Endothelial cell of umbilical vein (primary cell): ENCODE measurements at regions not wholly inside any gene's neighbourhood (a gene's known extent, or its start where the extent isn't known, plus 50 kb on each side); places are given as distances from the start of the nearest gene placed in this dataset.

Source experiments
- BruUV-seq: library from RNA; stranded (reverse); fragments of 400-500 nt; replicated peaks from 2 replicates; lab custom pipeline; 2021; lab: Mats Ljungman, UMichigan
- CTCF ChIA-PET: fragments of 300-600, 350-600 bp; sonication (Branson Sonifier 250); formaldehyde crosslinking; loops from one replicate; lab custom pipeline; 2021; ENCODE audit warnings: antibody characterized with exemption, inconsistent platforms; lab: Charles Lee
- POLR2A ChIA-PET: fragments of 300-600, 350-600 bp; sonication (Branson Sonifier 250); formaldehyde crosslinking; loops from one replicate; lab custom pipeline; 2021; ENCODE audit warnings: antibody characterized with exemption, inconsistent platforms; lab: Charles Lee
- DNase-seq: peaks from one replicate; pipeline ENCODE4 v3.0.0-alpha.2; 2011; ENCODE audit warnings: low read depth, low spot score
- FAIRE-seq: peaks from 2 replicates; lab custom pipeline; 2011; peaks lifted over from hg19 to GRCh38; lab: Jason Lieb, UNC
- H2AFZ ChIP-seq: 2 replicates; pipeline ENCODE4 v1.6.0; 2012; ENCODE audit warnings: low read depth, low read length, control low read depth, inconsistent platforms
- H3K27ac ChIP-seq: 2 replicates; pipeline ENCODE4 v1.5.1; 2011; ENCODE audit warnings: low read depth, mild to moderate bottlenecking, control low read depth, low read length, moderate library complexity; ENCODE audit not compliant: insufficient read depth
- H3K27me3 ChIP-seq, 2 experiments: 2 replicates each; pipeline versions ENCODE4 v1.6.0 to v1.6.1; 2011; ENCODE audit warnings: low read length in 2 of 2, mixed read lengths in 1 of 2; ENCODE audit not compliant: control insufficient read depth in 2 of 2, insufficient read depth in 2 of 2
- H3K36me3 ChIP-seq, 2 experiments: 2 replicates in 1 of 2; 3 replicates in 1 of 2; pipeline ENCODE4 v1.5.1; 2011; ENCODE audit warnings: low read length in 2 of 2, mild to moderate bottlenecking in 1 of 2, moderate library complexity in 1 of 2; ENCODE audit not compliant: control insufficient read depth in 2 of 2, insufficient read depth in 2 of 2; ENCODE audit errors: extremely low read depth in 1 of 2
- H3K4me1 ChIP-seq: 3 replicates; pipeline ENCODE4 v1.5.1; 2011; ENCODE audit warnings: mild to moderate bottlenecking, low read length; ENCODE audit not compliant: control insufficient read depth, insufficient read depth; ENCODE audit errors: extremely low read depth
- H3K4me2 ChIP-seq: 2 replicates; pipeline ENCODE4 v1.6.1; 2011; ENCODE audit warnings: low read length, control low read depth, mixed read lengths; ENCODE audit not compliant: insufficient read depth
- H3K4me3 ChIP-seq, 3 experiments: fragments of 200-600 bp in 1 of 3; sonication (generic), shearing (Covaris generic) in 1 of 3; replicated peaks in 1 of 3; 2 replicates each; pipeline ENCODE4 v1.5.1; 2011 to 2016; ENCODE audit warnings: control low read depth in 3 of 3, low read length in 3 of 3, mild to moderate bottlenecking in 2 of 3, inconsistent platforms in 1 of 3, low read depth in 1 of 3, moderate library complexity in 1 of 3; ENCODE audit not compliant: insufficient read depth in 1 of 3
- H3K79me2 ChIP-seq: 2 replicates; pipeline ENCODE4 v1.6.0; 2012; ENCODE audit warnings: low read length, inconsistent platforms; ENCODE audit not compliant: control insufficient read depth, insufficient read depth
- H3K9ac ChIP-seq: replicated peaks from 2 replicates; pipeline ENCODE3; 2011; ENCODE audit warnings: low read length, control low read depth; ENCODE audit not compliant: insufficient read depth; ENCODE audit errors: extremely low read depth
- H3K9me1 ChIP-seq: replicated peaks from 3 replicates; pipeline ENCODE4 v1.6.0; 2011; ENCODE audit warnings: mild to moderate bottlenecking, low read length; ENCODE audit not compliant: control insufficient read depth, insufficient read depth; ENCODE audit errors: extremely low read depth
- H3K9me3 ChIP-seq: replicated peaks from 2 replicates; pipeline ENCODE4 v1.5.1; 2012; ENCODE audit warnings: low read length, inconsistent platforms; ENCODE audit not compliant: control insufficient read depth, insufficient read depth
- H4K20me1 ChIP-seq: replicated peaks from 2 replicates; pipeline ENCODE3; 2011; ENCODE audit warnings: mild to moderate bottlenecking, low read length; ENCODE audit not compliant: control insufficient read depth, insufficient read depth; ENCODE audit errors: extremely low read depth
- CTCF ChIP-seq, 2 donors: IDR thresholded peaks; 1 replicate in 1 of 2; 2 replicates in 1 of 2; pipeline ENCODE4 v1.5.1; 2011; ENCODE audit warnings: low read length in 2 of 2, mild to moderate bottlenecking in 2 of 2, moderate library complexity in 2 of 2, control low read depth in 1 of 2, inconsistent platforms in 1 of 2, low read depth in 1 of 2; ENCODE audit not compliant: insufficient read depth in 1 of 2; ENCODE audit errors: extremely low read depth in 1 of 2
- EZH2 ChIP-seq: IDR thresholded peaks from 2 replicates; pipeline ENCODE4 v1.6.1; 2012; ENCODE audit warnings: borderline replicate concordance, low read depth, mild to moderate bottlenecking, moderate library complexity, low read length, inconsistent platforms; ENCODE audit not compliant: severe bottlenecking
- FOS ChIP-seq: IDR thresholded peaks from 2 replicates; pipeline ENCODE4 v1.6.1; 2011; ENCODE audit warnings: mild to moderate bottlenecking, low read length, moderate library complexity, borderline replicate concordance; ENCODE audit not compliant: insufficient read depth
- JUN ChIP-seq: IDR thresholded peaks from 2 replicates; pipeline ENCODE4 v1.6.1; 2011; ENCODE audit warnings: borderline replicate concordance, low read depth; ENCODE audit not compliant: insufficient read length, insufficient read depth
- MYC ChIP-seq: IDR thresholded peaks from one replicate; pipeline ENCODE4 v1.6.1; 2011; ENCODE audit warnings: mild to moderate bottlenecking, low read depth, low read length
- POLR2AphosphoS5 ChIP-seq: IDR thresholded peaks from 2 replicates; pipeline ENCODE4 v1.6.1; 2012; ENCODE audit warnings: low read depth, mild to moderate bottlenecking, control low read depth, low read length, moderate library complexity; ENCODE audit not compliant: insufficient read depth
- dilution Hi-C: fragments of 300-500 bp; cut with MboI; formaldehyde crosslinking; loops from one replicate; pipeline ENCODE4 v1.15.0; 2019; ENCODE audit warnings: low sequenced_read_pairs; ENCODE audit not compliant: extremely low pct_ligation_motif_present
- intact Hi-C: fragments of 100-400 bp; cut with micrococcal nuclease; formaldehyde crosslinking; loops from one replicate; pipeline ENCODE4 v1.10.0; 2022
- TF ChIP-seq, protein P1 (sequence below): IDR thresholded peaks from 2 replicates; pipeline ENCODE4 v1.6.1; 2011; ENCODE audit not compliant: insufficient read depth, insufficient read length

GRCh38 chr5:153209016-153209415 lies 281.5 kb upstream of the GRIA1 start:
- H3K27ac ChIP-seq: no peak overlapping the region
- TF ChIP-seq, protein P1, sequence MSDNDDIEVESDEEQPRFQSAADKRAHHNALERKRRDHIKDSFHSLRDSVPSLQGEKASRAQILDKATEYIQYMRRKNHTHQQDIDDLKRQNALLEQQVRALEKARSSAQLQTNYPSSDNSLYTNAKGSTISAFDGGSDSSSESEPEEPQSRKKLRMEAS: no peak
- TF ChIP-seq JUN: no peak
- no peak for TF ChIP-seq EZH2
- no peak for TF ChIP-seq CTCF (IDR thresholded peaks at IDR 0.05; ENCODE audit: extremely low read depth in 1 of 2, insufficient read depth in 1 of 2, low read depth in 1 of 2, low read length in 2 of 2)
- no peak for TF ChIP-seq FOS
- no peak for TF ChIP-seq MYC
- no peak for TF ChIP-seq POLR2AphosphoS5
- H3K9ac ChIP-seq: no peak overlapping the region
- no peaks in the 10 kb centered on the region for H3K9me1 ChIP-seq
- ChIA-PET CTCF (no interaction called here), POLR2A (no interaction called here)
- no TSS peak for BruUV-seq
- no peaks in the 10 kb centered on the region for H3K79me2 ChIP-seq
- no peaks in the 10 kb centered on the region for H3K4me1 ChIP-seq
- no peaks in the 10 kb centered on the region for H3K9me3 ChIP-seq
- no peaks in the 10 kb centered on the region for H4K20me1 ChIP-seq
- DNase-seq (no peak), FAIRE-seq (no peak)
- H2AFZ ChIP-seq: no peak overlapping the region
- no peaks in the 10 kb centered on the region for H3K36me3 ChIP-seq
- no peaks in the 10 kb centered on the region for H3K27me3 ChIP-seq
- H3K4me2 ChIP-seq: no peak overlapping the region
- dilution Hi-C loops (no loop called here), intact Hi-C loops (no loop called here)
- H3K4me3 ChIP-seq: no peak overlapping the region
